ENCODE measurements at regions not wholly inside any gene's neighbourhood (a gene's known extent, or its start where the extent isn't known, plus 50 kb on each side); places are given as distances from the start of the nearest gene placed in this dataset.
"Not testable (repeated sequence)": the region's sequence is repeated elsewhere in the genome, so short reads cannot be mapped to it uniquely, and the experiment has no call there.

DNA sequence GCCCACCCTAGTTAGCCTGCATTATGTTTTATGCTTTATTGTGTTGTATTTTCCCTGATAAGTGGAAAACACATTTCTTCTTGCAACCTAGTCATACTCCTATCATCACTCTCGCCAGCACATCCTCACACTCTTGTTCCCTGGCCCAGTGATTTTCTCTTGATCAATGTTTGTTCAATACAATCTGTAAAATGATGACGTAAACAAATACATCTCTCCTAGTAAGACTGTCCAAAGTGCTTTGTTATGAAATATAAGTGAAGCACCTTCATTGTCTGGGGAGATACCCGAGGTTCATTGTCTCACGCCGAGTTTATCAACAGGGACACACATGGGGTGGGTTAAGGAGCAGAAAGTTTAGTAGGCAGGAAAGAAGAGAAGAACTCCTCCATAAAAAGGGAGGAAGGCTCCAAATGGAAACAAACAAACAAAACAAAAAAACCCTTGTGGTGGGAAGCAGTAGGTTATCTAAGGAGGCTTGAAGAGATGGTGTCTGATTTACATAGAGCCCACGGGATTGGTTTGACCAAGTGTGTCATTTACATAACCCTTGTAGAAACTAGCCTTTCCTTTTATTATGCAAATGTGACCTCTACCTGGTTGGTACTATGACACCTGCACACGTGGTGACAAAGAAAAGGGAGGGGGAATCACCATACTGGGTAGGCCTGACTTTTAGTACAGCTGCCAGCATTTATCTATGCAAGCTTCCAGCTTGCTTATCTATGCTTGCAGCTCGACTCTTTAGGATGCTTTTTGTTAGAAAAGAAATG lies 1317.9 kb upstream of the SPRY2 start:
- no peak for DNase-seq (ENCODE audit: low read depth)

GRCh38 chr13:81639984-81640582 lies 1299.2 kb upstream of the SPRY2 start:
- no peak for DNase-seq (ENCODE audit: low read depth)

DNA sequence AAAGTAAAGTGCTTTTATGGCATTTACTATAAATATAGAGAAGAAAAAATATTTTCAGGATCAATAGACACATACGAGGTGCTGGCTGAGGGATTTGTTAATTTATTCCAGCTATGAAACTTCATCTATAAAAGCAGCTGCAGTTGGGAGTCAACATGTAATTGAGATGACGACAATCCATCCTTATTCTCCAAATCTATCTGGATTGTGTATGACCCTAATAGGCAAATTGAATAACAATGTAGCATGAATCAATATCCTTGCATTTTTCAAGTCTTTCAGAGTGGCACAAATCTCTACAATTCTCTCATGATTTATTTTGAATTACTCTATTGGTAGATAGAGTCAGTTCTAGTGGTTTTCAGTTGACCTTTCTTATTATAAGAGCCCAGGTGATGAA lies 1296.5 kb upstream of the SPRY2 start:
- DNase-seq (ENCODE audit: low read depth), result no peak

DNA sequence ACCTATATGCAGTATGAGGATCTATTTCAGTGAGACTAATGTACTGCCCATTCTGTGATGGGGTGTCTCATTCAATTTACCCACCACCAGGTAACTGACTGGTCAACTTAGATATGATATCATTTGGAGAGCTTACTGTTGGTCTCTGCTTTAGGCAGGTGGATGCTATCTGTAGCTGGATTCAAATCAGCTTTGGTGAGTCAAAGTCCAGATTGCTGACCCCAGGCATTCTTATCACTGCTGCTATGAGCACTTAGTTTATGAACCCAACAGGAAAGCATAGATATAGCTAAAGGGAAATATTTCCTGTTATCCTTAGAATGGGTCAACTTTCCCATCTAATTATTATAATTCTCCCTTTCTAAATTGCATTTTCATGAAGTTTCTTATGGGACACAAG lies 1295.2 kb upstream of the SPRY2 start:
- DNase-seq (ENCODE audit: low read depth), result no peak

- DNase-seq (ENCODE audit: low read depth), result no peak
Observed at GRCh38 chr13:81615031-81615430, 1274.1 kb upstream of the SPRY2 start.

DNA sequence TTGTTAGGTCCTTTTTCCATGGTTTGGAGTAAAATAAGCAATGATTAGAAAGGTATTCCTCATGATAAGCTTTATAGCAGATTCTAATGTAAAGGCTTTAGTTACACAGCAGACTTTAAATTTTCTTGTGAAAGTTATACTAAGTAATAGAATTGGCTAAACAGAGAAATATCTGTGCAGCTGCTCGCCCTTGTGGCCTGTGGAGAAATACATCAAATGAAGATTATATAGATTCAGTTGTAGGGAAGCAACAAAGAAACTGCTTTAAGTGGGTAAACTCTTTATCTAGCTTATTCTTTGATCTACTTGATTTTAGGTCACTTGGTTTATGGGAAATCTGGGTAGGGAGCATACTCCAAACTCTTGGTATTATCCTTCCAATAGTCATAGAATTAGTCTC lies 1269.7 kb upstream of the SPRY2 start:
- DNase-seq (ENCODE audit: low read depth), result no peak

- DNase-seq (ENCODE audit: low read depth), result no peak
Observed at GRCh38 chr13:81609335-81609734, 1268.4 kb upstream of the SPRY2 start.

DNA sequence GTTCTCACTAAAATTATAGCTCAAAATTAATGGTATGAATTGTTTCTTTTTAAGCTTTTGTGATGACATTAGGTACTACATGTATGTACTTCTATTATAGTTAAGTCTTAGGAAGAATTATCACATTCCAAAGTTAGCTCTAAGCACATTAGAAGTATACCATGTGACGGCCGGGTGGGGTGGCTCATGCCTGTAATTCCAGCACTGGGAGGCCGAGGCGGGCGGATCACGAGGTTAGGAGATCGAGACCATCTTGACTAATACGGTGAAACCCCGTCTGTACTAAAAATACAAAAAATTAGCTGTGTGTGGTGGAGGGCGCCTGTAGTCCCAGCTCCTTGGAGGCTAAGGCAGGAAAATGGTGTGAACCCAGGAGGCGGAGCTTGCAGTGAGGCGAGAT lies 1265.1 kb upstream of the SPRY2 start:
- DNase-seq (ENCODE audit: low read depth), result no peak

DNA sequence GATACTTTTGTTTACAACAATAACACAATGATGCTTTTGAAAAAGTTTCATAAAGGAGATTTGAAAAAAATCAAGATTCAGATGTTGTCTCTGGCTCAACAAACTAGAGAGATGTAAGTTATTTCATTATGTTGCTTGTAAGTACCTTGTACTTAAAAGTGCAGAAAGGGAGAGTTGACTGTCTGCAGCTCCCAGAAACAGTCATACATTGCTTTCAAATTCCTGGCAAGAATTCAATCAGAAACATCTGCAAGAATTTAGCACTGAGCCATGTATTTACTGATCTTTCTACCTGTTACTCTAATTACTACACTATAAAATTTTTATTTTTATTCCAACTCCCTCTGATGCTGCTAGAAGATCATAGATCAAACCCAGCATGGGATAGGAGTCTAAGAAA lies 1261.3 kb upstream of the SPRY2 start:
- DNase-seq (ENCODE audit: low read depth), result no peak

GRCh38 chr13:81597101-81597500 lies 1256.2 kb upstream of the SPRY2 start:
- no peak for DNase-seq (ENCODE audit: low read depth)

DNA sequence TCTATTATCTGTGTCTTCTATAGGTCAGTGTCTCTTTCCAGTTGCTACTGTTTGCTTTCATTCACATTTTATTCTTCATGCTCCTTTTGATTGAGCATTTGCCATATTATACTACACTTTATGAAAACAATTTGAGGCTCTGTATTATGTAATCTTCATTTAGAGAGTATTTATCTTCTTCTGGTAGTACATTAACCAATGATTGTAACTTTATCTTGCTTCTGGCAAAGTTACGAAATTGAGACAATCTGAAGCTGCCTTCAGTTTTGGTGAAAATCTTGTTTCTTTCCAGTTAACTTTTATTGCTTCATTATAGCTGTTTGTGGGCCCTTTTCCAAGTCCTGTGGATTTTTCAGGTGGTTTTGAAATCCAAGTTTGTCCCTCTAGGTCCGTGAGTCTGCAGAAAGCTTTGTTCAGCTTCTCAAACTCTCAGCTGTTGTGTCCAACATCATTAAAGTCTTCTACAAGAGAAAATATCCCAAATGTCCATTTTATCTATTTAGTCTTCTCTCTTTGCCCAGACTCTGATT lies 1255.4 kb upstream of the SPRY2 start:
- no peak for DNase-seq (ENCODE audit: low read depth)

DNA sequence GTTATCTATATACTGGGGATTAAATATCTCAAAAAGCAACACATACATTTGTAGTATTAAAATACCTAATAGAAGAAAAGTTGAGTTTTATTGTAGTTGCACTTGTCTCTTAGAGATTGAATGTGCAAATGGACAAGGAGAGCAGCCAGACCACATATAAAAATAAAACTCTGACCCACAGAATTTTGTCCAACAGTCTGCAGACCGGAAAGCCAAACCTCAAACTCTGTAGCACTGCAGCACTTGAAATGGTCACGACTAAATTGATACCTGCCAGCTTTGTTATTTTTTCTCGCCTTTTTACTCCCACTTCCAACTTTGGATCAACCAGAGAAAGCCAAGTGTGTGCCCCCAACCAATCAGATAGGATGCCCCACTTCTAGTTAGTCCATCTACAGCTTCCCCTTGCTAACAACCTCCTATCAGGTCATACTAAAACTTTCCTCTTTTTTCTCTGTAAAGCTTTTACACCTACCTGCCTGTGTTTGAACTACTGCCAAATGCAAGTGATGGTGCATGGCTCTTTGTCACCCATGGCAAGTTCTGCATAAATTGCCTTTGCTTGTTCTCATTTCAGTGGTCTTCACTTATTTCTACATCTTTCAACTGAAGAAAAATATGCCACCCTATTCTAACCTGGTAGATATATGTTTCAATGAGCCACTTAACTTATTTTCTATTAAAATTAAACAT lies 1250.7 kb upstream of the SPRY2 start:
- DNase-seq (ENCODE audit: low read depth), result no peak

DNA sequence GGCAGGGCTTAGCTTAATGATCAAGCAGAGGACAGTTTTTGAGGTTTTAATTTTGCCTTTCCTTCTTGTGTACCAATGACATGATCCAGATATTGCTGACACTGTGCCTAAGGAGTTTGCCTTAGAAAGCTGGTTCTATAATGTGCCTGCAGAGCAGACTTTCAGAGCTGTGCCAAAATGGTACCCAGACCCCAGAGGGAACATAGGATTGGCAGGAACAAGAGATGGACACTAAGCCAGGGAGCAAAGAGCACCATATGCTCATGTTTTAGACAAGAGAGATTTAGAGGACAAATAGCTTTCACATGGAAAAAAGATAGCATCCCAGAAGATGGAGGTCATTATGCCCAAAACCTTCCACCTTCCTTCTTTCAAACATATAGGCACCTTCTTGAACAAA lies 1241.5 kb upstream of the SPRY2 start:
- no peak for DNase-seq (ENCODE audit: low read depth)

DNA sequence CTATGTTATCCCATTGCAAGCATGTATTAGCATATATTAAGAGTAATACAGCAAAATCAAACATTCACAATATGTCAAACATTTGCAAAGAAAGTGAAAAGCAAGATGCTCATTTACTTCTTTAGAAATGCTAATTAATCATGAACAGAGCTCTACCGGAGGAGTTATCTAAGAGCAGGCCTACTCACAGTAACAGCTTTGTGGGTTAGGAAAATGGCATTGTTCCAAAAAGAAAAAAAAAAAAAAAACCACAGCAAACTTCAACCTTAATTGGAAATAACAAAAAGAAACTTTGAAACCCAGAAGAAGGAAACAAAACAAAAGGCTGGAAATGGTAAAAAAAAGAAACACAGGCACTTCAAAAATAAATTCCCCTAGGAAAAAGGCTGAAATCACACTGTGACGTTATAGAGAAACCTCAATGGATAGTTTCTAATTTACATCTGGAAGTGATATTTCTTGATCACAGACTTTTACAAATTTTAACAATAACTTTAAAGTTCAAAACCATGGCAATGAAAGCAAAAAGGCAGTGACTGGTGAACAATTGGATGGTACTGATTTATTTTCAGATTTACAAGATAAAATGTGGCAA lies 1236.8 kb upstream of the SPRY2 start:
- no peak for DNase-seq (ENCODE audit: low read depth)

- no peak for DNase-seq (ENCODE audit: low read depth)
Observed at GRCh38 chr13:81568824-81569223, 1227.9 kb upstream of the SPRY2 start.

DNA sequence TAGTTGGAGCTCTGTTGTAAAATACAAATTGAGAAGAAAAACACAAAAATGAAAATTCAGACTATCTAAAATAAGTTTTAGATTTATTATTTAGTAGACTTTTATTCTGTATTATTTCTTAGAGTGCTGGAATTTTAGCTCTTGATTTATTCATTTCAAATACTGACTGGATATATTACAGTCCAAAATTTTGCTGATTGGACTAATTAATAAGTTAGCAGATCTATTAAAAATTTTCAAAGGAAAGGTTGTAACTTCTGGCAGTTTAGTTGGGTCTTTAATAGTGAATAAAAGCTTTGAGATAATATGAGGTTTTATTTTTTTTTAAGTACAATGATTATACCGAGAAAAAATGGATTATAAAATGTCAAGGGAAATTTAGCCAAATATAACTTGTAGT lies 1224.9 kb upstream of the SPRY2 start:
- DNase-seq (ENCODE audit: low read depth), result no peak

DNA sequence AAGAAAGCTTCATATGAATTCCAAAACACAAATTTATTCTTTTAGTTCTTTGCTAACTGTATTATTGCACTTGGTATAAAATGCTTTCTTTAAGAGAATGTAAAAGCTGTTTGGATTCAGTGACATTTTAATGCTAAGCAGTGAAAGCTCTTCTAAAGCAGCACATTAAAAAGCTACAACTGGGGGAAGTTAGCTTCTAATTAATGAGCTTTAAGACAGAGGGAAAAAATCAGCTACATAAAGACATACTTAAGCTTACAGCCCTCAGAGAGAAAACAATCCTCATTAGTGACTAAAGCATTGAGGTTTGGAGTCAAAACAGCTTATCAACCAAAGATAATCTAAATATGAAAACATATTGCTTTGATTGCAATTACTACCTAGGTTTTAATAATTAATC lies 1222.2 kb upstream of the SPRY2 start:
- no peak for DNase-seq (ENCODE audit: low read depth)

GRCh38 chr13:81562598-81562997 lies 1221.7 kb upstream of the SPRY2 start:
- no peak for DNase-seq (ENCODE audit: low read depth)

GRCh38 chr13:81551036-81551435 lies 1210.1 kb upstream of the SPRY2 start:
- no peak for DNase-seq (ENCODE audit: low read depth)

DNA sequence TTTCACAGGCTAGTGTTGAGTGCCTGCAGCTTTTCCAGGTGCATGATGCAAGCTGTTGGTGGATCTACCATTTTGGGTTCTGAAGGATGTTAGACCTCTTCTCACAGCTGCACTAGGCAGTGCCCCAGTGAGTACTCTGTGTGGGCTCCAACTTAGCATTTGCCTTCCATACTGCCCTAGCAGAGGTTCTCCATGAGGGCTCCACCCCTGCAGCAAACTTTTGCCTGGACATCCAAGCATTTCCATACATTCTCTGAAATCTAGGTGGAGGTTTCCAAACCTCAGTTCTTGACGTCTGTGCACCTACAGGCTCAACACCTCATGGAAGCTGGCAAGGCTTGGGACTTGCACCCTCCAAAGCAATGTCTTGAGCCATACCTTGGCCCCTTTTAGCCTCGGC lies 1205.4 kb upstream of the SPRY2 start:
- not testable (repeated sequence) for DNase-seq (ENCODE audit: low read depth)

GRCh38 chr13:81540777-81541176 lies 1199.9 kb upstream of the SPRY2 start:
- DNase-seq (ENCODE audit: low read depth), result no peak

GRCh38 chr13:81539643-81540150 lies 1198.8 kb upstream of the SPRY2 start:
- DNase-seq (ENCODE audit: low read depth), result no peak

DNA sequence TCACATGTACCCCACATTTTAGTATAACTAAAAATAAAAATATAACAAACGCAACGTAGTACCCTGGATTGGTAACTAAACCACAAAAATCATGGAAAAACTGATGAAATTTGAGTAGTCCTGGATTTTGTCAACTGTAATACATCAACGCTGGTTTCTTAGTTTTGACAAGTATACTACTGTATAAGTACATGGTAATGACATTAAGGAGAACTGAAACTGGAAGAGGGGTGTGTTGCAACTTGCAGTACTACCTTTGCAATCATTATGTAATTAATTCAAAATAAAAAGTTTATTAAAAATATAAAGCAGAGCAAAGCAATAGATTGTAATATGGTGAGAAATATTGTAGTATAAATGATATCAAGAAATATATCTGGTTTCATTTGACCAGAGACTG lies 1158.0 kb upstream of the SPRY2 start:
- DNase-seq (ENCODE audit: low read depth), result no peak
